HL-60/S4 (cell line): ENCODE measurements at regions not wholly inside any gene's neighbourhood (a gene's known extent, or its start where the extent isn't known, plus 50 kb on each side); places are given as distances from the start of the nearest gene placed in this dataset.

Experiments
- in situ Hi-C: fragments of 300-500 bp; cut with MboI; formaldehyde crosslinking; loops from 2 replicates; pipeline ENCODE4 v1.14.3; 2022; ENCODE audit warnings: low sequenced_read_pairs

DNA sequence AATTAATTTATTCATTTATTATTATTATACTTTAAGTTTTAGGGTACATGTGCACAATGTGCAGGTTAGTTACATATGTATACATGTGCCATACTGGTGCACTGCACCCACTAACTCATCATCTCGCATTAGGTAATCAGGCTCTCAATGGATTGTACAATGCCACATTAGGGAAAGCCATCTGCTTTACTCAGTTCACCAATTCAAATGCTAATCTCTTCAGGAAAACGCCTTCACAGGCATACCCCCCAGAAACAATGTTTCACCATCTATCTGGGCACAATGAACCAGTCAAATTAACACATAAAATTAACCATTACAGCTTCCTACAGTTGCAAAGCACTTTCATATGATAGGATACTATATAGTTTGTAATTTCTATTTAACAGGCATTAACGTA lies 84.8 kb upstream of the DNAJC10 start:
- in situ Hi-C loops, result no loop called here

DNA sequence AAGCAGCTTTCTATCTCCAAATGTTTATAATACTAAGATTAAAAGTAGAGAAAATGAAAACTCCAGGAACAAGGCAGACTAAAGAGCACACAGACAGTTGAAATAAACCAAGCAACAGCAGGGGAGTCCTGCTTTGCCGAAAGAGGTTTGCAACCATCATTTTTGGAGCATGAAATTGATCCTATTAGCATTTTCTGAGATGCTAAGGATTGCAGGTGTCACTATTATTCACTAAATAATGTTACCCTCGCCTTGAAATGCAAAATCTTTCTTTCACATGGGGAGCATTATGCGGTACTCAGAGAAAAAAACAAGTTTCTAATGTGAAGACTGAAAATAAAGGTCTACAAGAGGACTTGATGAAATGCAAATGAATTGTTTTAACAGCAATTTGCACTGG lies 81.7 kb upstream of the DNAJC10 start:
- in situ Hi-C loops, result no loop called here

- in situ Hi-C loops, result no loop called here
Measured at GRCh38 chr2:182636699-182637098, 79.4 kb upstream of the DNAJC10 start.

DNA sequence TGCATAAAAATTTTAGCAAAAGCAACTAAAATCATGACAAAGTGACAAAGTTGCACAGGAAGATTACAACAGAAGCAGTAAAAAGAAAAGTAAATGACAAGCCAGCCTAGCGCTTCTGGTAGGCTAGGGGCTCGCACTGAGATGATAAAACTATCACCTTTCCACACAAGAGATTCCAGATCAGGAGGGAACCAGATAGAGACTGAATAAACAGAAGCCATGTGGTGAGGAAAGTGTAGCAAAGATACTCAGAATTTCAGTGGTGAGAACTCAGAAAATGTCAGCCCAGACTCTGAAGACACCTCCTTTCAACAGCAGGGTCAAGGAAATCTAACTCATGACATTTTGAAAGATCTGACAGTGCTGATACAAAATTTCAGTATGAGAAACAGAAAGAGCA lies 77.4 kb upstream of the DNAJC10 start:
- in situ Hi-C loops, result no loop called here

- in situ Hi-C loops, result no loop called here
Measured at GRCh38 chr2:182639971-182640370, 76.1 kb upstream of the DNAJC10 start.

GRCh38 chr2:182642328-182642727 lies 73.7 kb upstream of the DNAJC10 start:
- in situ Hi-C loops, result no loop called here

- in situ Hi-C loops, result no loop called here
Measured at GRCh38 chr2:182646763-182647498, 69.1 kb upstream of the DNAJC10 start.

DNA sequence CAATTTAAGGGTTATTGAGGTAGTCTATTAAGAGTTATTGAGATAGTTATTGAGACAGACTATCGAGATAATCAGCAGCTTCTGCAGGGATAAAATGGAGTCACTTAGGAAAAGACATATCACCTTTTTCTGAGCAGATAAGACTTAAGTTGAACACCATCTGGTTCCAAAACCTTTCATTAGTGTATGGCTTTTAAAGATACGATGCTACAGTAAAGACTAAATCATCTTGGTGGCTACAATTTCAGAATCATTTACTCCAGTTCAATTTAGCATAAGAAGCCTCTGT lies 68.6 kb upstream of the DNAJC10 start:
- in situ Hi-C loops, result no loop called here

GRCh38 chr2:182649316-182649715 lies 66.7 kb upstream of the DNAJC10 start:
- in situ Hi-C loops, result no loop called here

- in situ Hi-C loops, result loop anchor here (25.0 kb wide), 1 partner anchor 463 kb away; no protein-coding TSS in a partner anchor
Measured at GRCh38 chr2:182650704-182651103, 65.4 kb upstream of the DNAJC10 start.

DNA sequence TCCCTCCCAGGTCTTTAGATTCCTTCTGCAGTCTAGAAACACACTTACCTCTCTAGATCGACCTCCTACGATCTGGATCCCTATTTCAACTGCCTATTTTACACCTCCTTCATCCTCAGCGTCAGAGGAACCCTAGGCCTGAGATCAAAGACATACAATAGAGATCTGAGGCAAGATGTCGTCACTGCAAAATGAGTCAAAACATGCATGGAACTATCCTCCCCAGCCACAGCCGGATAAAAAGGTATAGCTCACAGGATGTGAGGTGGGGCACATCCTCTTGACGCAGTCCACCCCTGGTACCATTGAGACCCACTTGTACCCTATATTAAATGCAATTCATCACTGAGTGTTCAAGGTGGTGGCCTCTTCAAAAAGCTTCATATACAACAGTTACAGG lies 63.7 kb upstream of the DNAJC10 start:
- in situ Hi-C loops, result loop anchor here (25.0 kb wide), 1 partner anchor 465 kb away; no protein-coding TSS in a partner anchor

GRCh38 chr2:182655750-182656149 lies 60.3 kb upstream of the DNAJC10 start:
- in situ Hi-C loops, result loop anchor here (25.0 kb wide), 1 partner anchor 468 kb away; no protein-coding TSS in a partner anchor

DNA sequence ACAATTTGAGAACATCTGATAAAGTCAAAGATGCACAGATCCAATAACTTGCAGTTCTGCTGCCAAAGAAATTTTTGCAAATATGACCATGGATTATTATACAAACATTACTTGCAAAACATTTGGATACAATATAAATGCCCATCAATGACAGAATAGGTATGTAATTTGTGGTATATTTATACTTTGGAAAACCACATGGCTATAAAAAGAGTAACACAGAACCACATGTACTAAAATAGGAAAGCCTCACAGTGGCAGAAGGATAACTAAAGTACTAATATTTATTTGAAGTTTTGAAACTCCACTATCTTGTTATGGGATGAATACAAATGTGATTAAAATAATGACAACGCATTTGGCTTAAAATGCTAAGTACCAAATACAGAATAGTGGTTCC lies 51.8 kb upstream of the DNAJC10 start:
- in situ Hi-C loops, result loop anchor here (25.0 kb wide), 1 partner anchor 477 kb away; no protein-coding TSS in a partner anchor

- in situ Hi-C loops, result loop anchor here (25.0 kb wide), 1 partner anchor 478 kb away; no protein-coding TSS in a partner anchor
Measured at GRCh38 chr2:182665500-182665899, 50.6 kb upstream of the DNAJC10 start.
